WTC11 (cell line): ENCODE measurements at regions not wholly inside any gene's neighbourhood (a gene's known extent, or its start where the extent isn't known, plus 50 kb on each side); places are given as distances from the start of the nearest gene placed in this dataset.

Experiments used
- ATAC-seq: fragments of 200-7000 bp; cut with Tn5 transposase; 2 replicates; pipeline ENCODE4 v1.10.0; 2021; ENCODE audit warnings: mild to moderate bottlenecking, moderate library complexity
- CTCF ChIA-PET: fragments of 300-600 bp; sonication (Branson Sonifier 250); formaldehyde crosslinking; loops from one replicate; lab custom pipeline; 2021; ENCODE audit warnings: antibody characterized with exemption; lab: Charles Lee
- POLR2A ChIA-PET: fragments of 350-600 bp; sonication (Branson Sonifier 250); formaldehyde crosslinking; loops from one replicate; lab custom pipeline; 2021; ENCODE audit warnings: antibody characterized with exemption; lab: Charles Lee
- DNase-seq: peaks from one replicate; pipeline ENCODE4 v3.0.0; 2021; ENCODE audit warnings: low spot score
- H3K27ac Mint-ChIP-seq: 2 replicates; pipeline ENCODE4 v1.8.0; 2021; ENCODE audit warnings: mixed read lengths
- H3K27me3 Mint-ChIP-seq: 2 replicates; pipeline ENCODE4 v1.8.0; 2021; ENCODE audit warnings: low read depth, mild to moderate bottlenecking, moderate library complexity, mixed read lengths
- H3K36me3 Mint-ChIP-seq: 2 replicates; pipeline ENCODE4 v1.8.0; 2021; ENCODE audit warnings: mixed read lengths
- H3K4me1 Mint-ChIP-seq: 2 replicates; pipeline ENCODE4 v1.8.0; 2022; ENCODE audit warnings: mixed read lengths
- H3K4me3 Mint-ChIP-seq: 2 replicates; pipeline ENCODE4 v1.8.0; 2021; ENCODE audit warnings: mild to moderate bottlenecking, moderate library complexity, mixed read lengths
- H3K9me3 Mint-ChIP-seq: 2 replicates; pipeline ENCODE4 v1.8.0; 2021; ENCODE audit warnings: mixed read lengths
- FOXK1 ChIP-seq: sonication (generic); formaldehyde crosslinking; IDR thresholded peaks from 2 replicates; pipeline ENCODE4 v1.8.0; 2022; ENCODE audit warnings: mild to moderate bottlenecking, moderate library complexity, missing genetic modification reagents
- GRHL2 ChIP-seq: fragments of 250-450 bp; sonication (Bioruptor Pico); IDR thresholded peaks from 2 replicates; pipeline ENCODE4 v1.8.0; 2022; ENCODE audit warnings: mild to moderate bottlenecking, moderate library complexity; ENCODE audit not compliant: insufficient replicate concordance, severe bottlenecking
- MXD4 ChIP-seq: fragments of 250-450 bp; sonication (Bioruptor Pico); IDR thresholded peaks from 2 replicates; pipeline ENCODE4 v1.8.0; 2021; ENCODE audit warnings: mild to moderate bottlenecking, moderate library complexity, borderline replicate concordance
- SP1 ChIP-seq: sonication (generic); formaldehyde crosslinking; conservative IDR thresholded peaks from 2 replicates; pipeline ENCODE4 v1.8.1; 2022; ENCODE audit warnings: missing genetic modification reagents
- ZNF121 ChIP-seq: sonication (generic); formaldehyde crosslinking; IDR thresholded peaks from 2 replicates; pipeline ENCODE4 v1.8.0; 2023; ENCODE audit warnings: missing genetic modification reagents
- ZNF671 ChIP-seq: fragments of 250-450 bp; sonication (Bioruptor Pico); IDR thresholded peaks from 2 replicates; pipeline ENCODE4 v1.8.0; 2021; ENCODE audit warnings: mild to moderate bottlenecking
- TF ChIP-seq, protein P1 (sequence below): sonication (generic); formaldehyde crosslinking; IDR thresholded peaks from 2 replicates; pipeline ENCODE4 v1.8.1; 2022; ENCODE audit warnings: low read depth, mild to moderate bottlenecking, moderate library complexity, missing genetic modification reagents, borderline replicate concordance
- TF ChIP-seq, protein P2 (sequence below): sonication (generic); formaldehyde crosslinking; IDR thresholded peaks from 2 replicates; pipeline ENCODE4 v1.8.1; 2023; ENCODE audit warnings: mild to moderate bottlenecking, missing genetic modification reagents
- TF ChIP-seq, protein P3 (sequence below): fragments of 250-450 bp; sonication (Bioruptor Pico); IDR thresholded peaks from 2 replicates; pipeline ENCODE4 v1.8.0; 2021; ENCODE audit warnings: mild to moderate bottlenecking
- TF ChIP-seq, protein P4 (sequence below): sonication (generic); formaldehyde crosslinking; IDR thresholded peaks from 2 replicates; pipeline ENCODE4 v1.8.1; 2022; ENCODE audit warnings: low read depth, missing genetic modification reagents, borderline replicate concordance
- TF ChIP-seq, protein P5 (sequence below): sonication (generic); formaldehyde crosslinking; IDR thresholded peaks from 2 replicates; pipeline ENCODE4 v1.8.1; 2022; ENCODE audit warnings: mild to moderate bottlenecking, moderate library complexity, missing genetic modification reagents
- TF ChIP-seq, protein P6 (sequence below): sonication (generic); formaldehyde crosslinking; IDR thresholded peaks from 2 replicates; pipeline ENCODE4 v1.8.0; 2022; ENCODE audit warnings: mild to moderate bottlenecking, missing genetic modification reagents
- TF ChIP-seq, protein P7 (sequence below): sonication (generic); formaldehyde crosslinking; IDR thresholded peaks from 2 replicates; pipeline ENCODE4 v1.8.0; 2022; ENCODE audit warnings: mild to moderate bottlenecking, missing genetic modification reagents
- TF ChIP-seq, protein P8 (sequence below): sonication (generic); formaldehyde crosslinking; IDR thresholded peaks from 2 replicates; pipeline ENCODE4 v1.8.1; 2023; ENCODE audit warnings: mild to moderate bottlenecking, missing genetic modification reagents, moderate library complexity
- TF ChIP-seq, protein P9 (sequence below): sonication (generic); formaldehyde crosslinking; IDR thresholded peaks from 2 replicates; pipeline ENCODE4 v1.8.0; 2022; ENCODE audit warnings: mild to moderate bottlenecking, missing genetic modification reagents
- TF ChIP-seq, protein P10 (sequence below): sonication (generic); formaldehyde crosslinking; IDR thresholded peaks from 2 replicates; pipeline ENCODE4 v1.8.1; 2023; ENCODE audit warnings: mild to moderate bottlenecking, missing genetic modification reagents, moderate library complexity

DNA sequence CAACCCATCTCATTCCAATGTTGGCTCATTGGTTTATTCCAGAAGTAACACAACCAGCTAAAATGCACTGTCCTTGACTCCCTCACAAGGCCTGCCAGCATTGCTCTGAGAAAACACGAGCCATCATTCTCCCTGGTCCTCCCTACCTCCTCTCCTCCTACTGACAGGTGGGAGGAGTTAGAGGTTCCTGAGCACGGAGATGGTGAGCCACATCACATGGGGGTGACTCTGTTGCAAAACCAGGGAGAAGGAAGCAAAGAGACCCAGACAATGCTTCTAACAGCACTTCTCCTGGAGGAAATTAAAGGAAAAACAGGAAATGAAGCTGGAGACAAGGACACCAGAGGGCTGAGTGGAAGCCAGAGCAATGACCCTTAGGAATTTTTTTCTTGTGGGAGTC lies 667.4 kb downstream of the NTRK3 start:
- POLR2A ChIA-PET = no interaction called here
- Mint-ChIP-seq H3K36me3 (no peaks in the 10 kb centered on the region; the same call in 1 of the 2 replicates), H3K4me1 (peaks cover 7% of the 10 kb centered on the region), H3K9me3 (peaks cover 13% of the 10 kb centered on the region), H3K4me3 (no peak overlapping the region), H3K27me3 (no peaks in the 10 kb centered on the region), H3K27ac (no peak overlapping the region)
- DNase-seq (no peak), ATAC-seq (no peak)
- CTCF ChIA-PET = no interaction called here
- TF ChIP-seq, protein P1, sequence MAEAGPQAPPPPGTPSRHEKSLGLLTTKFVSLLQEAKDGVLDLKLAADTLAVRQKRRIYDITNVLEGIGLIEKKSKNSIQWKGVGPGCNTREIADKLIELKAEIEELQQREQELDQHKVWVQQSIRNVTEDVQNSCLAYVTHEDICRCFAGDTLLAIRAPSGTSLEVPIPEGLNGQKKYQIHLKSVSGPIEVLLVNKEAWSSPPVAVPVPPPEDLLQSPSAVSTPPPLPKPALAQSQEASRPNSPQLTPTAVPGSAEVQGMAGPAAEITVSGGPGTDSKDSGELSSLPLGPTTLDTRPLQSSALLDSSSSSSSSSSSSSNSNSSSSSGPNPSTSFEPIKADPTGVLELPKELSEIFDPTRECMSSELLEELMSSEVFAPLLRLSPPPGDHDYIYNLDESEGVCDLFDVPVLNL (CRISPR knock-in tag) = no peak
- TF ChIP-seq, protein P2, sequence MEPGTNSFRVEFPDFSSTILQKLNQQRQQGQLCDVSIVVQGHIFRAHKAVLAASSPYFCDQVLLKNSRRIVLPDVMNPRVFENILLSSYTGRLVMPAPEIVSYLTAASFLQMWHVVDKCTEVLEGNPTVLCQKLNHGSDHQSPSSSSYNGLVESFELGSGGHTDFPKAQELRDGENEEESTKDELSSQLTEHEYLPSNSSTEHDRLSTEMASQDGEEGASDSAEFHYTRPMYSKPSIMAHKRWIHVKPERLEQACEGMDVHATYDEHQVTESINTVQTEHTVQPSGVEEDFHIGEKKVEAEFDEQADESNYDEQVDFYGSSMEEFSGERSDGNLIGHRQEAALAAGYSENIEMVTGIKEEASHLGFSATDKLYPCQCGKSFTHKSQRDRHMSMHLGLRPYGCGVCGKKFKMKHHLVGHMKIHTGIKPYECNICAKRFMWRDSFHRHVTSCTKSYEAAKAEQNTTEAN (CRISPR knock-in tag) = no peak
- TF ChIP-seq GRHL2 (no peak), ZNF121 (CRISPR knock-in tag) (no peak), FOXK1 (CRISPR knock-in tag) (no peak)
- TF ChIP-seq, protein P3, sequence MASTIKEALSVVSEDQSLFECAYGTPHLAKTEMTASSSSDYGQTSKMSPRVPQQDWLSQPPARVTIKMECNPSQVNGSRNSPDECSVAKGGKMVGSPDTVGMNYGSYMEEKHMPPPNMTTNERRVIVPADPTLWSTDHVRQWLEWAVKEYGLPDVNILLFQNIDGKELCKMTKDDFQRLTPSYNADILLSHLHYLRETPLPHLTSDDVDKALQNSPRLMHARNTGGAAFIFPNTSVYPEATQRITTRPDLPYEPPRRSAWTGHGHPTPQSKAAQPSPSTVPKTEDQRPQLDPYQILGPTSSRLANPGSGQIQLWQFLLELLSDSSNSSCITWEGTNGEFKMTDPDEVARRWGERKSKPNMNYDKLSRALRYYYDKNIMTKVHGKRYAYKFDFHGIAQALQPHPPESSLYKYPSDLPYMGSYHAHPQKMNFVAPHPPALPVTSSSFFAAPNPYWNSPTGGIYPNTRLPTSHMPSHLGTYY (CRISPR knock-in tag) = no peak
- TF ChIP-seq, protein P4, sequence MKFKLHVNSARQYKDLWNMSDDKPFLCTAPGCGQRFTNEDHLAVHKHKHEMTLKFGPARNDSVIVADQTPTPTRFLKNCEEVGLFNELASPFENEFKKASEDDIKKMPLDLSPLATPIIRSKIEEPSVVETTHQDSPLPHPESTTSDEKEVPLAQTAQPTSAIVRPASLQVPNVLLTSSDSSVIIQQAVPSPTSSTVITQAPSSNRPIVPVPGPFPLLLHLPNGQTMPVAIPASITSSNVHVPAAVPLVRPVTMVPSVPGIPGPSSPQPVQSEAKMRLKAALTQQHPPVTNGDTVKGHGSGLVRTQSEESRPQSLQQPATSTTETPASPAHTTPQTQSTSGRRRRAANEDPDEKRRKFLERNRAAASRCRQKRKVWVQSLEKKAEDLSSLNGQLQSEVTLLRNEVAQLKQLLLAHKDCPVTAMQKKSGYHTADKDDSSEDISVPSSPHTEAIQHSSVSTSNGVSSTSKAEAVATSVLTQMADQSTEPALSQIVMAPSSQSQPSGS (CRISPR knock-in tag) = no peak
- TF ChIP-seq, protein P5, sequence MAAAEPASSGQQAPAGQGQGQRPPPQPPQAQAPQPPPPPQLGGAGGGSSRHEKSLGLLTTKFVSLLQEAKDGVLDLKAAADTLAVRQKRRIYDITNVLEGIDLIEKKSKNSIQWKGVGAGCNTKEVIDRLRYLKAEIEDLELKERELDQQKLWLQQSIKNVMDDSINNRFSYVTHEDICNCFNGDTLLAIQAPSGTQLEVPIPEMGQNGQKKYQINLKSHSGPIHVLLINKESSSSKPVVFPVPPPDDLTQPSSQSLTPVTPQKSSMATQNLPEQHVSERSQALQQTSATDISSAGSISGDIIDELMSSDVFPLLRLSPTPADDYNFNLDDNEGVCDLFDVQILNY = no peak

DNA sequence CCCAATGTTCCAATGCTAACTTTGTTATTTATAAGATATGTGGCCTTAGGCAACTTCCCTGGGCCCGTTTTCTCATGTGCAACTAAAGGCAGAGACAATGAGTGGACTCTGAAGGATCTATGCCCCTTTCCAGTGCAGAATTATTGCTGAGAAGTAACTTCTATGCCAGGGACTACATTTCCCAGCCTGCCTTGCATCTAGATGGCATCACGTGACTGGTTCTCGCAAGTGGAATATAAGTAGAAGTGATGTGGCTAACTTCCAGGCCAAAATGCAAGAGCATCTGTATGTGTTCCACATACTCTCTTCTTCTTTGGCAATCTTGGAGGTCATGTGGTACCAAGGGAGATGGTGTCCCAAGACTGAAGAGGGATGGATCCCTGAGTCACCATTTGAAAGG lies 674.4 kb downstream of the NTRK3 start:
- Mint-ChIP-seq H3K4me1 (no peaks in the 10 kb centered on the region), H3K4me3 (no peak overlapping the region), H3K27me3 (no peaks in the 10 kb centered on the region), H3K27ac (no peak overlapping the region), H3K9me3 (0 out of 2 replicates have a peak, but pooled peaks cover 3% of the 10 kb centered on the region), H3K36me3 (no peaks in the 10 kb centered on the region)
- POLR2A ChIA-PET = no interaction called here
- CTCF ChIA-PET = no interaction called here
- DNase-seq (peak; percentile 12), ATAC-seq (no peak)
- TF ChIP-seq ZNF671 (CRISPR knock-in tag) (no peak), SP1 (CRISPR knock-in tag) (no peak), MXD4 (CRISPR knock-in tag) (no peak)
- TF ChIP-seq, protein P6, sequence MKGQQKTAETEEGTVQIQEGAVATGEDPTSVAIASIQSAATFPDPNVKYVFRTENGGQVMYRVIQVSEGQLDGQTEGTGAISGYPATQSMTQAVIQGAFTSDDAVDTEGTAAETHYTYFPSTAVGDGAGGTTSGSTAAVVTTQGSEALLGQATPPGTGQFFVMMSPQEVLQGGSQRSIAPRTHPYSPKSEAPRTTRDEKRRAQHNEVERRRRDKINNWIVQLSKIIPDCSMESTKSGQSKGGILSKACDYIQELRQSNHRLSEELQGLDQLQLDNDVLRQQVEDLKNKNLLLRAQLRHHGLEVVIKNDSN (CRISPR knock-in tag) = peak; percentile 96
- TF ChIP-seq, protein P7, sequence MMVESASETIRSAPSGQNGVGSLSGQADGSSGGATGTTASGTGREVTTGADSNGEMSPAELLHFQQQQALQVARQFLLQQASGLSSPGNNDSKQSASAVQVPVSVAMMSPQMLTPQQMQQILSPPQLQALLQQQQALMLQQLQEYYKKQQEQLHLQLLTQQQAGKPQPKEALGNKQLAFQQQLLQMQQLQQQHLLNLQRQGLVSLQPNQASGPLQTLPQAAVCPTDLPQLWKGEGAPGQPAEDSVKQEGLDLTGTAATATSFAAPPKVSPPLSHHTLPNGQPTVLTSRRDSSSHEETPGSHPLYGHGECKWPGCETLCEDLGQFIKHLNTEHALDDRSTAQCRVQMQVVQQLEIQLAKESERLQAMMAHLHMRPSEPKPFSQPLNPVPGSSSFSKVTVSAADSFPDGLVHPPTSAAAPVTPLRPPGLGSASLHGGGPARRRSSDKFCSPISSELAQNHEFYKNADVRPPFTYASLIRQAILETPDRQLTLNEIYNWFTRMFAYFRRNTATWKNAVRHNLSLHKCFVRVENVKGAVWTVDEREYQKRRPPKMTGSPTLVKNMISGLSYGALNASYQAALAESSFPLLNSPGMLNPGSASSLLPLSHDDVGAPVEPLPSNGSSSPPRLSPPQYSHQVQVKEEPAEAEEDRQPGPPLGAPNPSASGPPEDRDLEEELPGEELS = no peak
- TF ChIP-seq, protein P5 = no peak
- TF ChIP-seq, protein P8, sequence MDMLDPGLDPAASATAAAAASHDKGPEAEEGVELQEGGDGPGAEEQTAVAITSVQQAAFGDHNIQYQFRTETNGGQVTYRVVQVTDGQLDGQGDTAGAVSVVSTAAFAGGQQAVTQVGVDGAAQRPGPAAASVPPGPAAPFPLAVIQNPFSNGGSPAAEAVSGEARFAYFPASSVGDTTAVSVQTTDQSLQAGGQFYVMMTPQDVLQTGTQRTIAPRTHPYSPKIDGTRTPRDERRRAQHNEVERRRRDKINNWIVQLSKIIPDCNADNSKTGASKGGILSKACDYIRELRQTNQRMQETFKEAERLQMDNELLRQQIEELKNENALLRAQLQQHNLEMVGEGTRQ (CRISPR knock-in tag) = peak; percentile 95
- TF ChIP-seq, protein P9, sequence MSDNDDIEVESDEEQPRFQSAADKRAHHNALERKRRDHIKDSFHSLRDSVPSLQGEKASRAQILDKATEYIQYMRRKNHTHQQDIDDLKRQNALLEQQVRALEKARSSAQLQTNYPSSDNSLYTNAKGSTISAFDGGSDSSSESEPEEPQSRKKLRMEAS (CRISPR knock-in tag) = no peak
- TF ChIP-seq, protein P10, sequence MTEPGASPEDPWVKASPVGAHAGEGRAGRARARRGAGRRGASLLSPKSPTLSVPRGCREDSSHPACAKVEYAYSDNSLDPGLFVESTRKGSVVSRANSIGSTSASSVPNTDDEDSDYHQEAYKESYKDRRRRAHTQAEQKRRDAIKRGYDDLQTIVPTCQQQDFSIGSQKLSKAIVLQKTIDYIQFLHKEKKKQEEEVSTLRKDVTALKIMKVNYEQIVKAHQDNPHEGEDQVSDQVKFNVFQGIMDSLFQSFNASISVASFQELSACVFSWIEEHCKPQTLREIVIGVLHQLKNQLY (CRISPR knock-in tag) = no peak
